Kidney tubule cell (primary cell): ENCODE measurements at regions not wholly inside any gene's neighbourhood (a gene's known extent, or its start where the extent isn't known, plus 50 kb on each side); places are given as distances from the start of the nearest gene placed in this dataset.

Experiments used
- DNase-seq: peaks from one replicate; pipeline ENCODE4 v3.0.0-alpha.2; 2018; ENCODE audit warnings: low spot score

DNA sequence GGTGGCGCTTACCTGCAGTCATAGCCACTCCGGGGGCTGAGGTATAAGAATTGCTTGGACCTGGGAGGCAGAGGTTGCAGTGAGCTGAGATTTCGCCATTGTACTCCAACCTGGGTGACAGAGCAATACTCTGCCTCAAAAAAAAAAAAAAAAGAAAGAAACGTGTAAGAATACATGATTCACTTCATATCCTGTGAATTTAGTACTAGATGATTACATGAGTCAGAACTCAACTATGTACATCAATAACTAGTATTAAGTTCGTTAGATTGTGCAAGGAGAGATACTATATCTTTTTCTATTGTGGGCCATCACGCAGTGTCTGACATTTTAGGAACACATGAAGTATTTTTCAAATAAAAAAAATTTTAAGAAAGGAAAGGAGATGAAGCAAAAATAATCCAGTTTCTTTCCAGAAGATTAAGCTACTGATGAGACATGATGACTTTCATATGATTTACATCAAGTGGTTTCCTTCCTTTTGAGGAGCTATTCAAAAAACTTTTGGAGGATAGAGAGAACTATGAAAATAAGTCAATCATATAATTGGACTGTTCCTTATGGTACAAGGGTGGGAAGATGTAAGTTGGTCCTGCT is 64.7 kb upstream of the EXOC1L start:
- DNase-seq: peak; percentile 39

DNA sequence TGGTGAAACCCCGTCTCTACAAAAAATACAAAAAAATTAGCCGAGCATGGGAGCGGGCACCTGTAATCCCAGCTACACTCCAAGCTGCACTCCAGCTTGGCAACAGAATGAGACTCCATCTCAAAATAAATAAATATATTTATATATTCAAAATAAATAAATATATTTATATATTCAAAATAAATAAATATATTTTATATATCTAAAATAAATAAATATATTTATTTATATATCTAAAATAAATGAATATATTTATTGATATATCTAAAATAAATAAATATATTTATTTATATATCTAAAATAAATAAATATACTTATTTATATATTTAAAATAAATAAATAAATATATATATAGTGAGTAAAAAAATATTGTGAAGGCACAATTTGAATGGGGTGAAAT is 63.4 kb upstream of the EXOC1L start:
- DNase-seq: no peak

DNA sequence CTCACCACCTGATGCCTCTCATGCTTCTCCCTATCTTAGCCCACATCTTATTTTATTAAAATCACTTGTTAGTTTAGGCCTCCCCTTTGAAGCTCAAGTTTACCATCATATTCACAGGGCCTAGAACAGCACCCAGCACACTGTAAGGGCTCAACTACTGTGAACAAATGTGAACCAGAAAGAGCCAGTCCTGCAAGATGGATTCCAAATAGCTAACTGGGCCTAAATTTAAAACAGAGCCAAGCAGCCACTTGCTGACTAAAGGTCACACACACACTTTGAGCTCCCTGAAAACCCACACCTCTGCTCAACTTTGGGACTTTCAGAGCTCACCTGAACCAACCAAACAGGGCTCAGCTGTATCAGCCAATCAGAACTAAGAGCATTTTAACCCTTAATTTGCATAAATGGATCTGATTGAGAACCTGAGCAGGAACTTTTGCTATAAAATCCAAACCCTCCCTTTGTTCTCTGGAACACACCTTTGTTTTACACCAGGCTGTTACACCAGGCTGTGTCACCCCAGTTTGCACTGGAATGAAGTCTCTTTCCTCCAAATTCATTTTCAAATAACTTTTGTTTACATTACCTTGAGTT is 62.1 kb upstream of the EXOC1L start:
- DNase-seq: no peak

DNA sequence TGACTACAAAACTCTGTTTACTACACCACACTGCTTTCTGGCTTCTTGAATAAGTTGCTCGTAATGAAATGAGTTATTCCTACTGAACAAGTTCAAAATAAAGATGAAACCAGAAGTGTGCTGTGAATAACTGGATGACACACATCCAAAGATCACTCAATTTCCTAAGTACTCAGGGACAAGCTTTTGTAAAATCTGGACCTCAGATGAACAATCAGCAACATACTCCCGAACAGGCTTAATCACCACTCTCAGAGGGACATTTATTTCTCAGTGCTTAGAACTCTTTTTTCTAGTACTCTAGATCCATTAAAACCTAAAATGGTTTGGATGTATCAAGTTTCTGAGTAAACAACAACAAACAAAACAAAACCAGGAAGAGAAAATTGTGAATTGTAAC is 61.5 kb upstream of the EXOC1L start:
- no peak for DNase-seq

DNA sequence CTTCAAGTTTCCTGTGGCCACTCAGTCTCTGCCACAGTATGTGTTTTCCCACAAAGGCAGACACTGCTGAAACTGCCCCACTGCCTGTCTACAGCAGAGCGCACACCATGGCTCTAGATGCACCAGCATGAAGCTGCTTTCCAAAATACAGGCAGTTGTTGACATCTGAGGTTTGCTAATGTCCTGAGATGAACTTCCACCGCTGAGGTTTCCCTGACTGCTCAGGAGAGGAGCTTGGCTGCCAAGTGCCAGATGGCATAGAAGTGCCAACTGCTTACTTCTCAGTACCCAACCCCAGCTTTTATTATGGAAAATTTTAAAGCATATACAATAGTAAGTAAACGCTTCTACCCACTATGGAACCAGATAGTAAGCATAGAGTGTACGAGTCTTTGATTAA is 61.0 kb upstream of the EXOC1L start:
- no peak for DNase-seq

DNA sequence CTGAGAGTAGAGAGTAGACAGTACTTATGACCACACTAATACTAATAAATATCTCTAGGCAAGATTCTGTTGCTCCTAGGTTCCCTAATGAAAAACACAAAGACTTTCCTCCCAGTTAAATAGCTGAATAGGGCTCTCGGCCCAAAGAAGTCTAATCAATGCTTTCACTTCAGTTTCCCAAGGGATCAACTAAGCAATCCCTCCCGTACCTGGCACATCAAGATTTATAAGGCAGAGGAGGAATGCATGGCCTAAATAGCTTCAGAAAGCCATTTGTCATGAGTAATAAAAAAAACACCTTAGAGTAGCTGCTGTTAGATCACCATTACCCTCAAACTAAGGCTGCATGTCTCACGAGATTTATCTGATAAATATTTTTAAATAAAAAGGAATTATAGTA is 56.8 kb upstream of the EXOC1L start:
- no peak for DNase-seq

DNA sequence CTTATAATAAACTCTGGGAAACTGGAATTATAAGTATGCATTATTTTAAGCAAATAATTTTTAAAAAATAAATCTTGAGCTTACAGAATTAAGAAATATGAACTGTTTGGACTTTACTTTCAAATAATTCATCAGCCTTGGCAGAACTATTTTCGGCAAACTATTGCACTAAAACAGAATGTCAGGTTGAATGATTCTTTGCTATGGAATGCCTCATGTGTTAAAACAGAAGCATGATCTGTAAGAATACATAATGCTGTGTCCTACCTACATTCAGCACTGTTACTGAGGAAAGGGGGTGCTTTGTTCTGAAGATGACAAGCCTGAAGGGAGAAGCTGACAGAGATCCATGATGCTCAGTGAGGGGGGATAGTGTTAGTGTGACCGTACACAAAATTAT is 55.6 kb upstream of the EXOC1L start:
- no peak for DNase-seq

DNA sequence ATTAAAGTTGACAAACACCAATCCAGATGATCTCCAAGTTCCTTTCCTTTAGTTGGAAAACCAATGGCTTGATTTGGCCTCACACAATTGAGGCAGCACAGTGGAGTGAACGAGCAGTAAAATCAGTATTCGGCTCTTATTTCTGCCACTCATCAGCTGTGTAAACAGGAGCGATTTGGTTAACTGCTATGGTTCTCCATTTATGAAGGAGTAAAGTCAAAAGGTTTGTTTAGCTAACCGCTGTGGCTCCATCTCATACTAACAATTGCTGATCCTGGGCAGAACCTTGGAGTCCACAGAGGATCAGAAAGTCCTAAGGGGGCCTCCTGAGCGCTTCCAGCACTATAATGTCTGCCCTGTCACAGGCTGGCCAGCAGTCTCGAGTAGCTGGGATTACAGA is 54.5 kb upstream of the EXOC1L start:
- no peak for DNase-seq

DNA sequence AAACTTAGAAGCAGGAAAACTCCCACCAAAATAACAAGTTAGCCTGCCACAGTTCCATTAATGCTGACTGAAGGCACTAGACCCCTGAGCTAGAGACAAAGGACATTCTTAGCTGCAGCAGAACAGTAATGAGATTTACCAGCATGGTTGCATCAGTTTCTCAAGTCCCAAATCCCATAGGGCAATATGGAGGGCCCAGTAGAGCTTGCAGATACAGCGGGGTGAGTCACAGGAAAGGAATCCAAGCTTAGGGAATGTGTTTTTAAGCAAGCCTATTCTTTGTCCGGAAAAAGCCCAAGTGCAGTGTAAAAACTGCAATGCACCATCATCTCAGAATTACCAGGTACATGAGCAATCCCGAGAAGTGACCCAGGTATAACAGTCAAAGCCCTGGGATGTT is 51.3 kb upstream of the EXOC1L start:
- peak; percentile 60 for DNase-seq
